ENCODE measurements at regions not wholly inside any gene's neighbourhood (a gene's known extent, or its start where the extent isn't known, plus 50 kb on each side); places are given as distances from the start of the nearest gene placed in this dataset.
"Not testable (repeated sequence)": the region's sequence is repeated elsewhere in the genome, so short reads cannot be mapped to it uniquely, and the experiment has no call there.

- Histone ChIP-seq H3K27ac (no peak overlapping the region), H2AFZ (no peak overlapping the region), H3K9ac (no peak overlapping the region), H3F3A (ENCODE audit: insufficient read depth) (no peaks in the 10 kb centered on the region), H3K4me1 (ENCODE audit: insufficient read depth) (no peaks in the 10 kb centered on the region), H3K27me3 (replicated peaks; ENCODE audit: insufficient read depth) (no peaks in the 10 kb centered on the region), H3K79me2 (ENCODE audit: insufficient read depth) (no peaks in the 10 kb centered on the region), H3K36me3 (ENCODE audit: low read depth) (no peaks in the 10 kb centered on the region), H4K20me1 (ENCODE audit: insufficient read depth) (no peaks in the 10 kb centered on the region), H3K9me3 (ENCODE audit: low read depth) (no peaks in the 10 kb centered on the region), H3K9me2 (ENCODE audit: insufficient read depth) (no peaks in the 10 kb centered on the region), H3K4me3 (no peak overlapping the region), H3K4me2 (ENCODE audit: unreplicated experiment) (no peak overlapping the region)
- TF ChIP-seq EZH2phosphoT487 (IDR thresholded peaks at IDR 0.05; ENCODE audit: insufficient read depth, low read depth) (no peak), EZH2 (IDR thresholded peaks at IDR 0.05; ENCODE audit: insufficient read depth, poor library complexity, severe bottlenecking) (no peak)
- WGBS, 2 experiments (ENCODE audit: low coverage in 1 of 2, low lambda C conversion rate in 2 of 2, missing lambda C conversion rate in 2 of 2), result 1 to 3% methylated on average over 4 of the region's 4 CpGs
- no peak for DNase-seq
- in situ Hi-C loops (cut with MboI), result no loop called here
Observed at GRCh38 chr12:73629893-73630831, 907.5 kb upstream of the ATXN7L3B start.

GRCh38 chr12:73632191-73632590, 905.4 kb upstream of the ATXN7L3B start:
- no peaks in the 10 kb centered on the region for H3K27me3 ChIP-seq (replicated peaks; ENCODE audit: insufficient read depth)
- no peak overlapping the region for H3K9ac ChIP-seq
- no peaks in the 10 kb centered on the region for H3K9me2 ChIP-seq (ENCODE audit: insufficient read depth)
- in situ Hi-C loops (cut with MboI), result no loop called here
- no peaks in the 10 kb centered on the region for H3F3A ChIP-seq (ENCODE audit: insufficient read depth)
- H3K27ac ChIP-seq, result no peak overlapping the region
- no peak overlapping the region for H2AFZ ChIP-seq
- no peak for DNase-seq
- no peaks in the 10 kb centered on the region for H3K9me3 ChIP-seq (ENCODE audit: low read depth)
- no peaks in the 10 kb centered on the region for H3K4me1 ChIP-seq (ENCODE audit: insufficient read depth)
- H4K20me1 ChIP-seq (ENCODE audit: insufficient read depth), result no peaks in the 10 kb centered on the region
- no peak overlapping the region for H3K4me2 ChIP-seq (ENCODE audit: unreplicated experiment)
- H3K36me3 ChIP-seq (ENCODE audit: low read depth), result no peaks in the 10 kb centered on the region
- TF ChIP-seq EZH2phosphoT487 (IDR thresholded peaks at IDR 0.05; ENCODE audit: insufficient read depth, low read depth), result no peak
- TF ChIP-seq EZH2 (IDR thresholded peaks at IDR 0.05; ENCODE audit: insufficient read depth, poor library complexity, severe bottlenecking), result no peak
- no peak overlapping the region for H3K4me3 ChIP-seq
- H3K79me2 ChIP-seq (ENCODE audit: insufficient read depth), result no peaks in the 10 kb centered on the region

DNA sequence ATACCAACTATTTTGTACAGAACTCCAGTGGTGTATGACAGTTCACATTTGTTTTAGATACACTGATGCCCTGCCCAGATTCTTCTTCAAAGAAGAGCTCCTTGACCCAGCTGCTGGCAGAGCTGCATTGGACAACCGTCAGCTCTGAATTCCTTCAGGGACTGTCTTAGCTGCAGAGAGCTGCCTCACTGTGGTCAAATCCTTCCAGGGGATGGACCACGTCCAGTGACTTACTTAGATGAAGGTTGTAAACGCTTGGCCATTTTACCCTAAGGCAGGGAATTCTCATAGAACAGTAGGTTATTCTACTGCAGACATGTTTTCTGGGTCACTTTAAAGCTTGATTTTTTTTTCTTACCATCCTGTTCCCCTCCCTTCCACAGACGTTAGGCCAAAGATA, 905.0 kb upstream of the ATXN7L3B start:
- H4K20me1 ChIP-seq (ENCODE audit: insufficient read depth), result no peaks in the 10 kb centered on the region
- 12 to 13% methylated on average over 4 of the region's 4 CpGs for WGBS, 2 experiments (ENCODE audit: low coverage in 1 of 2, low lambda C conversion rate in 2 of 2, missing lambda C conversion rate in 2 of 2)
- no peaks in the 10 kb centered on the region for H3K4me1 ChIP-seq (ENCODE audit: insufficient read depth)
- H3K27ac ChIP-seq, result no peak overlapping the region
- TF ChIP-seq EZH2phosphoT487 (IDR thresholded peaks at IDR 0.05; ENCODE audit: insufficient read depth, low read depth) (no peak), EZH2 (IDR thresholded peaks at IDR 0.05; ENCODE audit: insufficient read depth, poor library complexity, severe bottlenecking) (no peak)
- H3K9ac ChIP-seq, result no peak overlapping the region
- no peaks in the 10 kb centered on the region for H3K27me3 ChIP-seq (replicated peaks; ENCODE audit: insufficient read depth)
- H3K79me2 ChIP-seq (ENCODE audit: insufficient read depth), result no peaks in the 10 kb centered on the region
- H3K36me3 ChIP-seq (ENCODE audit: low read depth), result no peaks in the 10 kb centered on the region
- H3K9me2 ChIP-seq (ENCODE audit: insufficient read depth), result no peaks in the 10 kb centered on the region
- H3K4me3 ChIP-seq, result no peak overlapping the region
- in situ Hi-C loops (cut with MboI), result no loop called here
- no peak overlapping the region for H3K4me2 ChIP-seq (ENCODE audit: unreplicated experiment)
- H2AFZ ChIP-seq, result no peak overlapping the region
- H3F3A ChIP-seq (ENCODE audit: insufficient read depth), result no peaks in the 10 kb centered on the region
- no peak for DNase-seq
- peaks cover 2% of the 10 kb centered on the region for H3K9me3 ChIP-seq (ENCODE audit: low read depth)

DNA sequence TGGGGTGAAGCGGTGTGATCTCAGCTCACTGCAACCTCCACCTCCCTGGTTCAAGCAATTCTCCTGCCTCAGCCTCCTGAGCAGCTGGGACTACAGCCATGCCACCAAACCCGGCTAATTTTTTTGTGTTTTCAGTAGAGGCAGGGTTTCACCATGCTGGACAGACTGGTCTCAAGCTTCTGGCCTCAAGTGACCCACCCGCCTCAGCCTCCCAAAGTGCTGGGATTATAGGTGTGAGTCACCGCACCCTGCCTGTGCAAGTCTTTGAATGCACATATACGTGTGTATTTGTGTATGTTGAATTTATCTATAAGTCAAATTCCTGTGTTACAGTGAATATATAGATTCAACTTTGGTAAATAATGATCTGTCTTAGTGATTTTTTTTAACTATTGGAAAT, 898.2 kb upstream of the ATXN7L3B start:
- H2AFZ ChIP-seq; in situ Hi-C loops (cut with MboI); H3K9ac ChIP-seq; H4K20me1 ChIP-seq (ENCODE audit: insufficient read depth); H3K4me1 ChIP-seq (ENCODE audit: insufficient read depth); H3K4me2 ChIP-seq (ENCODE audit: unreplicated experiment); H3K36me3 ChIP-seq (ENCODE audit: low read depth); H3F3A ChIP-seq (ENCODE audit: insufficient read depth); H3K79me2 ChIP-seq (ENCODE audit: insufficient read depth); H3K9me3 ChIP-seq (ENCODE audit: low read depth); DNase-seq; H3K27me3 ChIP-seq (replicated peaks; ENCODE audit: insufficient read depth); H3K4me3 ChIP-seq; H3K27ac ChIP-seq; H3K9me2 ChIP-seq (ENCODE audit: insufficient read depth): not testable (repeated sequence)
- 39 to 46% methylated on average over 5 of the region's 5 CpGs for WGBS, 2 experiments (ENCODE audit: low coverage in 1 of 2, low lambda C conversion rate in 2 of 2, missing lambda C conversion rate in 2 of 2)

- no peaks in the 10 kb centered on the region for H4K20me1 ChIP-seq (ENCODE audit: insufficient read depth)
- H3K4me3 ChIP-seq, result no peak overlapping the region
- H3F3A ChIP-seq (ENCODE audit: insufficient read depth), result no peaks in the 10 kb centered on the region
- no peak overlapping the region for H3K27ac ChIP-seq
- in situ Hi-C loops (cut with MboI), result no loop called here
- DNase-seq, result no peak
- H3K79me2 ChIP-seq (ENCODE audit: insufficient read depth), result no peaks in the 10 kb centered on the region
- H3K9me3 ChIP-seq (ENCODE audit: low read depth), result no peaks in the 10 kb centered on the region
- WGBS, 2 experiments (ENCODE audit: low coverage in 1 of 2, low lambda C conversion rate in 2 of 2, missing lambda C conversion rate in 2 of 2), result 29 to 30% methylated on average over 5 of the region's 5 CpGs
- no peak overlapping the region for H3K9ac ChIP-seq
- H3K36me3 ChIP-seq (ENCODE audit: low read depth), result no peaks in the 10 kb centered on the region
- H2AFZ ChIP-seq, result no peak overlapping the region
- H3K9me2 ChIP-seq (ENCODE audit: insufficient read depth), result no peaks in the 10 kb centered on the region
- no peaks in the 10 kb centered on the region for H3K4me1 ChIP-seq (ENCODE audit: insufficient read depth)
- H3K4me2 ChIP-seq (ENCODE audit: unreplicated experiment), result no peak overlapping the region
- TF ChIP-seq EZH2 (IDR thresholded peaks at IDR 0.05; ENCODE audit: insufficient read depth, poor library complexity, severe bottlenecking), result no peak
- TF ChIP-seq EZH2phosphoT487 (IDR thresholded peaks at IDR 0.05; ENCODE audit: insufficient read depth, low read depth), result no peak
- no peaks in the 10 kb centered on the region for H3K27me3 ChIP-seq (replicated peaks; ENCODE audit: insufficient read depth)
Observed at GRCh38 chr12:73656375-73656774, 881.3 kb upstream of the ATXN7L3B start.

Measured in GM23248 (cell line).